ENCODE measurements at regions not wholly inside any gene's neighbourhood (a gene's known extent, or its start where the extent isn't known, plus 50 kb on each side); places are given as distances from the start of the nearest gene placed in this dataset.

DNA sequence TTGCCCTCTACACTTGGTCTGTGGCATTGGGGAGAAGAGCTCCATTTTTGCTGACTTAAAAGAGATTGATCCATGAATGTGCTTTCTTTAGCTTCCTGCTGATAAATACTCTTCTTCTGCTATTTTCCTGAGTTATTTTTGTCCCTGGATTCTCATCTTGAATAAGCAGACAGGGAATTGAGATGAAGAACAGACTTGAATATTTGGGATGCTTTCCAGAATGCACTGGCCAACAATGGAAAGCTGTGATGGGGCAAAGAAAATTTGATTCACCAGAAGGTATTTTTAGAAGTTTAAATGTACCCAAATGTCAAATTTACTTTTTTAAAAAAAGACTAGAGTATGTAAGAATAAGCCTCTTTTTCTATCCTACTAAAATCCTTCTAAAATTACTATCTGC, 309.9 kb upstream of the PPP1R2C start:
- Histone ChIP-seq H3K79me2 (ENCODE audit: insufficient read depth, low read length) (no peaks in the 10 kb centered on the region), H3K4me3 (ENCODE audit: low read length, poor library complexity, severe bottlenecking) (no peak overlapping the region), H3K9me2 (replicated peaks; ENCODE audit: low read depth, low read length) (no peaks in the 10 kb centered on the region), H3F3A (ENCODE audit: low read depth) (no peaks in the 10 kb centered on the region), H2AFZ (ENCODE audit: low read length) (no peak overlapping the region), H3K9me3 (ENCODE audit: insufficient read depth, low read depth, low read length) (no peaks in the 10 kb centered on the region), H4K20me1 (ENCODE audit: insufficient read depth, low read length, poor library complexity, severe bottlenecking) (no peaks in the 10 kb centered on the region), H3K4me1 (ENCODE audit: insufficient read depth, low read length, poor library complexity, severe bottlenecking) (no peaks in the 10 kb centered on the region), H3K36me3 (ENCODE audit: insufficient read depth, low read length) (no peaks in the 10 kb centered on the region), H3K9ac (ENCODE audit: low read depth, low read length, poor library complexity, severe bottlenecking) (no peak overlapping the region), H3K27me3 (ENCODE audit: insufficient read depth, low read length, poor library complexity, severe bottlenecking) (no peaks in the 10 kb centered on the region), H3K4me2 (ENCODE audit: low read depth, low read length, poor library complexity, severe bottlenecking) (no peak overlapping the region)
- TF ChIP-seq EZH2phosphoT487 (IDR thresholded peaks at IDR 0.05; ENCODE audit: borderline replicate concordance) (no peak), CTCF (conservative IDR thresholded peaks at IDR 0.05; ENCODE audit: low read length) (no peak)

- Histone ChIP-seq H3K4me1 (ENCODE audit: insufficient read depth, low read length, poor library complexity, severe bottlenecking) (no peaks in the 10 kb centered on the region), H3K4me3 (ENCODE audit: low read length, poor library complexity, severe bottlenecking) (no peak overlapping the region), H3K27me3 (ENCODE audit: insufficient read depth, low read length, poor library complexity, severe bottlenecking) (no peaks in the 10 kb centered on the region), H4K20me1 (ENCODE audit: insufficient read depth, low read length, poor library complexity, severe bottlenecking) (no peaks in the 10 kb centered on the region), H3K9me3 (ENCODE audit: insufficient read depth, low read depth, low read length) (no peaks in the 10 kb centered on the region), H3F3A (ENCODE audit: low read depth) (no peaks in the 10 kb centered on the region), H3K9ac (ENCODE audit: low read depth, low read length, poor library complexity, severe bottlenecking) (no peak overlapping the region), H3K36me3 (ENCODE audit: insufficient read depth, low read length) (no peaks in the 10 kb centered on the region), H3K4me2 (ENCODE audit: low read depth, low read length, poor library complexity, severe bottlenecking) (no peak overlapping the region), H2AFZ (ENCODE audit: low read length) (no peak overlapping the region), H3K9me2 (replicated peaks; ENCODE audit: low read depth, low read length) (no peaks in the 10 kb centered on the region), H3K79me2 (ENCODE audit: insufficient read depth, low read length) (no peaks in the 10 kb centered on the region)
- TF ChIP-seq CTCF (conservative IDR thresholded peaks at IDR 0.05; ENCODE audit: low read length) (no peak), EZH2phosphoT487 (IDR thresholded peaks at IDR 0.05; ENCODE audit: borderline replicate concordance) (no peak)
These were observed 318.9 kb upstream of the PPP1R2C start for GRCh38 chrX:43096830-43097229.

DNA sequence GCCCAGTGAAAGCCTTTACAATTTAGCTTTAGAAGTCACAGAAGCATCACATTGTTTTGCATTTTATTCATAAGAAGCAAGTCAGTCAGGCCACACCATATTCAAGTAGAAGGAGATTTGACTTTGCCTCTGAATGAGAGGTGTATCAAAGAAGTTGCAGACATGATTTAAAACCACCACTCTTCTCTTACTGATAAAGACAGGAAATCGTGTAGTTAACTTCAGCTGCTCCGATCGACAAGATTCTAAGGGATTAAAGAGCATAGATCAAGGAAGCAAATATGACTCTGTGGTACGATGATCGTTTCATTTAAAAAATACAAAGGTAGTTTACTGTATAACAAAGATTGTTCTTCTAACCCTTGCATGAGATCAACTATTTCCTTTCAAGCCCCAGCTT, 328.0 kb upstream of the PPP1R2C start:
- Histone ChIP-seq H3K4me3 (ENCODE audit: low read length, poor library complexity, severe bottlenecking) (no peak overlapping the region), H3K9me2 (replicated peaks; ENCODE audit: low read depth, low read length) (no peaks in the 10 kb centered on the region), H3K4me1 (ENCODE audit: insufficient read depth, low read length, poor library complexity, severe bottlenecking) (no peaks in the 10 kb centered on the region), H2AFZ (ENCODE audit: low read length) (no peak overlapping the region), H4K20me1 (ENCODE audit: insufficient read depth, low read length, poor library complexity, severe bottlenecking) (no peaks in the 10 kb centered on the region), H3K36me3 (ENCODE audit: insufficient read depth, low read length) (no peaks in the 10 kb centered on the region), H3F3A (ENCODE audit: low read depth) (no peaks in the 10 kb centered on the region), H3K27me3 (ENCODE audit: insufficient read depth, low read length, poor library complexity, severe bottlenecking) (no peaks in the 10 kb centered on the region), H3K9ac (ENCODE audit: low read depth, low read length, poor library complexity, severe bottlenecking) (no peak overlapping the region), H3K9me3 (ENCODE audit: insufficient read depth, low read depth, low read length) (no peaks in the 10 kb centered on the region), H3K79me2 (ENCODE audit: insufficient read depth, low read length) (no peaks in the 10 kb centered on the region), H3K4me2 (ENCODE audit: low read depth, low read length, poor library complexity, severe bottlenecking) (no peak overlapping the region)
- TF ChIP-seq CTCF (conservative IDR thresholded peaks at IDR 0.05; ENCODE audit: low read length), result no peak
- TF ChIP-seq EZH2phosphoT487 (IDR thresholded peaks at IDR 0.05; ENCODE audit: borderline replicate concordance), result no peak
